ENCODE measurements at regions not wholly inside any gene's neighbourhood (a gene's known extent, or its start where the extent isn't known, plus 50 kb on each side); places are given as distances from the start of the nearest gene placed in this dataset.

DNA sequence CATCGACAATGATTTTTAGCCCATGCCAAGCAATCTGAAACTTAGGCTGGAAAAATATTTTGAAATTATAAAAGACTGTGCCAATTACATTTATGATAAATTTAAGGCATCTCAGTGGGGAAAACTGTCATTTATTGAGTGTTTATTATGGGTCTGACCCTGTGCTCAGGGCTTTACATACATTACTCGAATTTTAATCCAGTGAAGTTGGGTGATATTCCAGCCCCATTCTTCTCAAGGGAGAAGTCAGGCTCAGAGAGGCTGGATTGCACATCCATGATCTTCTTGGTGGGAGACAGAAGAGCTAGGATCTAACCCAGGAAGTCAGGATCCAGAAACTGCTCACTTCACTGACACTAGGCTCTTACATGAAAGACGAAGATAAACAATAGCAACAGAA, 260.8 kb downstream of the QDPR start:
- DNase-seq (no peak), ATAC-seq (no peak)
- H3K9me3 Mint-ChIP-seq, result no peaks in the 10 kb centered on the region
- H3K4me3 Mint-ChIP-seq, result no peak overlapping the region
- no peaks in the 10 kb centered on the region for H3K4me1 Mint-ChIP-seq
- Histone ChIP-seq H3K27ac (ENCODE audit: low read length) (no peak overlapping the region), H3K4me3 (ENCODE audit: low read length) (no peak overlapping the region), H3K27me3 (ENCODE audit: control insufficient read depth, insufficient read depth, low read length) (no peaks in the 10 kb centered on the region), H3K9me3 (ENCODE audit: control insufficient read depth, insufficient read depth, low read length) (no peaks in the 10 kb centered on the region), H3K36me3 (ENCODE audit: control insufficient read depth, insufficient read depth, low read length) (no peaks in the 10 kb centered on the region), H3K4me1 (ENCODE audit: control insufficient read depth, insufficient read depth, low read length) (no peaks in the 10 kb centered on the region)
- H3K27me3 Mint-ChIP-seq (ENCODE audit: low read depth in 2 of 2), result peaks cover 0 to 2% of the 10 kb centered on the region in 2 donors
- H3K36me3 Mint-ChIP-seq, result no peaks in the 10 kb centered on the region
- H3K27ac Mint-ChIP-seq, result no peak overlapping the region
- WGBS (ENCODE audit: insufficient coverage), result 72% methylated on average over 3 of the region's 3 CpGs
- TF ChIP-seq, protein P1, sequence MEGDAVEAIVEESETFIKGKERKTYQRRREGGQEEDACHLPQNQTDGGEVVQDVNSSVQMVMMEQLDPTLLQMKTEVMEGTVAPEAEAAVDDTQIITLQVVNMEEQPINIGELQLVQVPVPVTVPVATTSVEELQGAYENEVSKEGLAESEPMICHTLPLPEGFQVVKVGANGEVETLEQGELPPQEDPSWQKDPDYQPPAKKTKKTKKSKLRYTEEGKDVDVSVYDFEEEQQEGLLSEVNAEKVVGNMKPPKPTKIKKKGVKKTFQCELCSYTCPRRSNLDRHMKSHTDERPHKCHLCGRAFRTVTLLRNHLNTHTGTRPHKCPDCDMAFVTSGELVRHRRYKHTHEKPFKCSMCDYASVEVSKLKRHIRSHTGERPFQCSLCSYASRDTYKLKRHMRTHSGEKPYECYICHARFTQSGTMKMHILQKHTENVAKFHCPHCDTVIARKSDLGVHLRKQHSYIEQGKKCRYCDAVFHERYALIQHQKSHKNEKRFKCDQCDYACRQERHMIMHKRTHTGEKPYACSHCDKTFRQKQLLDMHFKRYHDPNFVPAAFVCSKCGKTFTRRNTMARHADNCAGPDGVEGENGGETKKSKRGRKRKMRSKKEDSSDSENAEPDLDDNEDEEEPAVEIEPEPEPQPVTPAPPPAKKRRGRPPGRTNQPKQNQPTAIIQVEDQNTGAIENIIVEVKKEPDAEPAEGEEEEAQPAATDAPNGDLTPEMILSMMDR (IDR thresholded peaks at IDR 0.05), result no peak
- intact Hi-C loops (cut with micrococcal nuclease), result no loop called here

DNA sequence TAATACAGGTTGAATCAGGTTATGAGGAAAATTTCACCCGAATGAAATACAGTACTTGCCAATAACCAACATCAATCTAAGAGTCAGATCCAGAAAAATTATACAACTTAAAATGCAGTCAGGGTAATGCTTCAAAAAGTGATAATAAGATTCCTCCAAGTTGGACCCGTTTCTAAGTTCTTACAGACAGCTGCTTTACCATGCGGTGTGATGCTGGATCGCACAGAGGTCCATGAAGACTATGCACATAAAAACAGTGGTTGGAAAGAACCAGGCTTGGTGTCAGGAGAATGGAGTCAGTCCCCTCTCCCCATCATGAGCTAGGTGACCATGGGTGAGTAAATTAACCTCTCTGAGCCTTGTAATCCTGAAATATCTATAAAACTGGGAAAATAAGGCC, 261.3 kb downstream of the QDPR start:
- Mint-ChIP-seq H3K9me3 (no peaks in the 10 kb centered on the region), H3K36me3 (no peaks in the 10 kb centered on the region), H3K27ac (no peak overlapping the region), H3K4me3 (no peak overlapping the region), H3K4me1 (no peaks in the 10 kb centered on the region), H3K27me3 (ENCODE audit: low read depth in 2 of 2) (peaks cover 0 to 2% of the 10 kb centered on the region in 2 donors)
- no peak overlapping the region for H3K4me3 ChIP-seq (ENCODE audit: low read length)
- H3K27ac ChIP-seq (ENCODE audit: low read length), result no peak overlapping the region
- intact Hi-C loops (cut with micrococcal nuclease), result no loop called here
- H3K4me1 ChIP-seq (ENCODE audit: control insufficient read depth, insufficient read depth, low read length), result no peaks in the 10 kb centered on the region
- no peak for ATAC-seq
- H3K36me3 ChIP-seq (ENCODE audit: control insufficient read depth, insufficient read depth, low read length), result no peaks in the 10 kb centered on the region
- no peaks in the 10 kb centered on the region for H3K27me3 ChIP-seq (ENCODE audit: control insufficient read depth, insufficient read depth, low read length)
- TF ChIP-seq, protein P1 (IDR thresholded peaks at IDR 0.05), result no peak
- no peaks in the 10 kb centered on the region for H3K9me3 ChIP-seq (ENCODE audit: control insufficient read depth, insufficient read depth, low read length)
- WGBS (ENCODE audit: insufficient coverage), result 80% methylated on average over 3 of the region's 4 CpGs
- no peak for DNase-seq

DNA sequence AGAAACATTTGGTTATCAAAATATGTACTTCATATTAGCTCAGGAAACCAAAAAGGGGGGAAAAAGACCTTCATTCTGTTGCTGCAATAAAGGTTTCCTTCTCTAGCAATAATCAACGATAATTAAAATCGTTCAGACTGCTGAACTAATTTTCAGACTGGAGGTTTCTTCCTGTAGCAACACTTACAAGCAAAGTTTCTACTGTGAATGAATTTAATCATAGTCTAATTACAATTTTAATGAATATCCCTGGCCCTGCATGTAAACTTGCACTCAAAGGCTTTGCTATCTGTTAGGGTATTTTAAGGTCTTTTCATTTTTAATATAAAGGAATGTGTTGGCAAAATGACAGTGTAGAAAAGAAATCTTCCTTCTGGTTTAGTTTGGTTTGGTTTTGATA, 265.2 kb downstream of the QDPR start:
- TF ChIP-seq, protein P1 (IDR thresholded peaks at IDR 0.05), result no peak
- Histone ChIP-seq H3K9me3 (ENCODE audit: control insufficient read depth, insufficient read depth, low read length) (no peaks in the 10 kb centered on the region), H3K4me3 (ENCODE audit: low read length) (no peak overlapping the region), H3K27ac (ENCODE audit: low read length) (no peak overlapping the region), H3K36me3 (ENCODE audit: control insufficient read depth, insufficient read depth, low read length) (no peaks in the 10 kb centered on the region), H3K27me3 (ENCODE audit: control insufficient read depth, insufficient read depth, low read length) (no peaks in the 10 kb centered on the region), H3K4me1 (ENCODE audit: control insufficient read depth, insufficient read depth, low read length) (no peaks in the 10 kb centered on the region)
- intact Hi-C loops (cut with micrococcal nuclease), result no loop called here
- Mint-ChIP-seq H3K27ac (no peak overlapping the region), H3K4me1 (no peaks in the 10 kb centered on the region), H3K9me3 (no peaks in the 10 kb centered on the region), H3K27me3 (ENCODE audit: low read depth in 2 of 2) (peaks cover 0 to 2% of the 10 kb centered on the region in 2 donors), H3K36me3 (no peaks in the 10 kb centered on the region), H3K4me3 (no peak overlapping the region)
- no CpG with 5 or more reads among the region's 2 CpGs for WGBS (ENCODE audit: insufficient coverage)
- DNase-seq (no peak), ATAC-seq (no peak)

DNA sequence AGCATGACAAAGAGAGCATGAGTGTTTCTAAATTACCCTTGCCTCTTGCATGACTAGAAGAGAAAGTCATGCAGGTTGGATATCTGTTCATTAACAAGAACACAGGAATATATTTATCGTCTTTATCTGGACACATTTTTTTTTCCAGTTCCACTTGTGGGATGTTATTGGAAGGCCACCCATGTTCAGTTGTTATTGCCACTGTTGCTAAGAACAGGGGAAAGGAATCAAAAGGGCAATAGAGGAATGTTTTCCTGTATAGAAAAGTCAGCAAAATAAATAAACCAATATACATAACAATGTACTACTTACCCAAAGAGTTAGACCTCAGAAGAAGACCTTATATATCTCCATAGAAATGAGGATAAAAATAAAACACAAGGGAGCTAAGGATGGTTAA, 270.1 kb downstream of the QDPR start:
- no peaks in the 10 kb centered on the region for H3K36me3 Mint-ChIP-seq
- Histone ChIP-seq H3K4me3 (ENCODE audit: low read length) (no peak overlapping the region), H3K27me3 (ENCODE audit: control insufficient read depth, insufficient read depth, low read length) (no peaks in the 10 kb centered on the region), H3K27ac (ENCODE audit: low read length) (no peak overlapping the region), H3K36me3 (ENCODE audit: control insufficient read depth, insufficient read depth, low read length) (no peaks in the 10 kb centered on the region), H3K4me1 (ENCODE audit: control insufficient read depth, insufficient read depth, low read length) (no peaks in the 10 kb centered on the region), H3K9me3 (ENCODE audit: control insufficient read depth, insufficient read depth, low read length) (no peaks in the 10 kb centered on the region)
- no peak overlapping the region for H3K27ac Mint-ChIP-seq
- intact Hi-C loops (cut with micrococcal nuclease), result no loop called here
- ATAC-seq (no peak), DNase-seq (no peak)
- H3K27me3 Mint-ChIP-seq (ENCODE audit: low read depth in 2 of 2), result peaks cover 0 to 9% of the 10 kb centered on the region in 2 donors
- peaks cover 0 to 2% of the 10 kb centered on the region in 2 donors for H3K9me3 Mint-ChIP-seq
- no peak overlapping the region for H3K4me3 Mint-ChIP-seq
- WGBS (ENCODE audit: insufficient coverage), result no CpG with 5 or more reads among the region's 1 CpG
- TF ChIP-seq, protein P1 (IDR thresholded peaks at IDR 0.05), result no peak
- no peaks in the 10 kb centered on the region for H3K4me1 Mint-ChIP-seq
